Nephron progenitor cell (in vitro differentiated cells): ENCODE measurements at regions not wholly inside any gene's neighbourhood (a gene's known extent, or its start where the extent isn't known, plus 50 kb on each side); places are given as distances from the start of the nearest gene placed in this dataset.
A peak's percentile ranks its signal among the peaks of the same experiment; 100 is the strongest.

Source experiments
- DNase-seq: peaks from one replicate; pipeline ENCODE4 v3.0.0; 2021
- H3K27ac Mint-ChIP-seq: 2 replicates; pipeline ENCODE4 v1.8.0; 2021; ENCODE audit warnings: mild to moderate bottlenecking, moderate library complexity, mixed read lengths
- H3K27me3 Mint-ChIP-seq: 2 replicates; pipeline ENCODE4 v1.8.0; 2021; ENCODE audit warnings: mild to moderate bottlenecking, low read depth, mixed read lengths; ENCODE audit not compliant: poor library complexity
- H3K36me3 Mint-ChIP-seq: 2 replicates; pipeline ENCODE4 v1.8.0; 2021; ENCODE audit warnings: low read depth, mixed read lengths
- H3K4me1 Mint-ChIP-seq: 2 replicates; pipeline ENCODE4 v1.8.0; 2021; ENCODE audit warnings: mixed read lengths
- H3K4me3 Mint-ChIP-seq: 2 replicates; pipeline ENCODE4 v1.8.0; 2021; ENCODE audit warnings: mild to moderate bottlenecking, moderate library complexity, mixed read lengths
- H3K9me3 Mint-ChIP-seq: 2 replicates; pipeline ENCODE4 v1.8.0; 2021; ENCODE audit warnings: mild to moderate bottlenecking, moderate library complexity, mixed read lengths
- CTCF ChIP-seq: fragments of 200-600 bp; sonication (generic); IDR thresholded peaks from 2 replicates; pipeline ENCODE4 v1.5.0; 2021; ENCODE audit warnings: antibody characterized with exemption

GRCh38 chr4:41329361-41329760 lies 72.6 kb downstream of the UCHL1 start:
- Mint-ChIP-seq H3K27ac (no peak overlapping the region), H3K4me1 (peaks cover 13% of the 10 kb centered on the region), H3K4me3 (no peak overlapping the region), H3K27me3 (peaks cover 6% of the 10 kb centered on the region), H3K36me3 (no peaks in the 10 kb centered on the region), H3K9me3 (no peaks in the 10 kb centered on the region)
- no peak for TF ChIP-seq CTCF
- no peak for DNase-seq

GRCh38 chr4:41331224-41331623 lies 74.5 kb downstream of the UCHL1 start:
- Mint-ChIP-seq H3K36me3 (no peaks in the 10 kb centered on the region), H3K4me1 (peaks cover under 1% of the 10 kb centered on the region), H3K9me3 (no peaks in the 10 kb centered on the region), H3K27ac (no peak overlapping the region), H3K4me3 (no peak overlapping the region), H3K27me3 (peaks cover 6% of the 10 kb centered on the region)
- no peak for DNase-seq
- no peak for TF ChIP-seq CTCF

GRCh38 chr4:41332510-41333054 lies 75.9 kb downstream of the UCHL1 start:
- DNase-seq: no peak
- Mint-ChIP-seq H3K27ac (no peak overlapping the region), H3K4me3 (no peak overlapping the region), H3K4me1 (no peaks in the 10 kb centered on the region), H3K36me3 (no peaks in the 10 kb centered on the region), H3K9me3 (no peaks in the 10 kb centered on the region), H3K27me3 (peaks cover 4% of the 10 kb centered on the region)
- TF ChIP-seq CTCF: no peak

- Mint-ChIP-seq H3K27ac (no peak overlapping the region), H3K4me1 (peaks cover under 1% of the 10 kb centered on the region), H3K27me3 (peaks cover 4% of the 10 kb centered on the region), H3K4me3 (no peak overlapping the region), H3K9me3 (peaks cover 2% of the 10 kb centered on the region), H3K36me3 (no peaks in the 10 kb centered on the region)
- no peak for DNase-seq
- TF ChIP-seq CTCF: no peak
Observed at GRCh38 chr4:41334182-41334581, 77.5 kb downstream of the UCHL1 start.

- TF ChIP-seq CTCF: no peak
- peaks cover 23% of the 10 kb centered on the region for H3K4me1 Mint-ChIP-seq
- H3K36me3 Mint-ChIP-seq: no peaks in the 10 kb centered on the region
- peak; percentile 23 for DNase-seq
- H3K9me3 Mint-ChIP-seq: peaks cover 21% of the 10 kb centered on the region
- no peaks in the 10 kb centered on the region for H3K27me3 Mint-ChIP-seq
- peak overlapping the region; percentile 89 for H3K27ac Mint-ChIP-seq
- H3K4me3 Mint-ChIP-seq: no peak overlapping the region
Observed at GRCh38 chr4:41339812-41340809, 83.4 kb downstream of the UCHL1 start.
